HG02884 (cell line): ENCODE measurements at regions not wholly inside any gene's neighbourhood (a gene's known extent, or its start where the extent isn't known, plus 50 kb on each side); places are given as distances from the start of the nearest gene placed in this dataset.

Experiments used
- ATAC-seq: cut with Tn5 transposase; IDR thresholded peaks from one replicate; pipeline ENCODE4 v1.9.1; 2021; ENCODE audit warnings: mild to moderate bottlenecking, moderate library complexity; ENCODE audit not compliant: unreplicated experiment

DNA sequence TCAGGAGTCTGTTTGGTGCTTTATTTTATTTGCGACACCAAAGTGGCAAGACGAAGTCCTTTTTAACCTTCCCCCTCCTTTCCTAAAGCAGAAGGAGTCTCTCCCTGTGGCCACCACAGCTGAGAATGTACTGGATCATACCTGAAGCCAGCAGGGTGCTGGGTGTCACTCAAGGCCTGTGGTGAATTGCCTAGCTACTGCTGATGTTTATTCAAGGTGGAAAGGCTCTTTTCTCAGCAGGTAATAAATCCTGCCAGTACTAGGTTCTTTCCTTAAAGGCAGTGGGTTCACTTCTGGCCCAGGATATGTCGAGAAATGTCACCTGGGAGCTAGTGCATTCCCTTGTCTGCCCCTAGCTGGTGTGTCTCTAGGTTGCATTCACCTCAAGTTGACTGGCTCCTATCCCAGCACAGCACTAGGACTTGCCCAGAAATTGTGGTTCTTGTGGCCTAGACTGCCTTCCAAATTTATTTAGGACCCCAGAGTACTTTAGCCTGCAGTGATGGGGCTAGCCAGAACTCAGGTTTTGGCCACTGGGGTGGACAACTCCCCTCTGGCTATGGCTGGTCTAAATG lies 60.8 kb upstream of the FAM3C start:
- ATAC-seq: no peak

DNA sequence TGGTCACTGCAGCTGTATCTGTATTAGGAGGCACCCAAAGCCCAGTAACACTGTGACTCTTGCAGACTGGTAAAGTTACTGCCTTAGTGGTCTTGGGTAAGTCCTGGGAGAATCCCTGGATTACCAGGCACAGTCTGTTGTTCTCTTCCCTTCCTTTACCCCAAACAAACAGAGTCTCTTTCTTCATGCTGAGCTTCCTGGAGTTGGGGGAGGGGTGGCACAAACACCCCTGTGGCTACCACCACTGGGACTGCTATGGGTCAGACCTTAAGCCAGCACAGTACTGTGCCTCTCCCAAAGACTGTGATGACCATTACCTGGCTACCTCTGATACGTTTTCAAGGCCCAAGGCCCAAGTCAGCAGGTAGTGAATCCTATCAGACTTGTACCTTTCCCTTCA lies 59.9 kb upstream of the FAM3C start:
- ATAC-seq: no peak

DNA sequence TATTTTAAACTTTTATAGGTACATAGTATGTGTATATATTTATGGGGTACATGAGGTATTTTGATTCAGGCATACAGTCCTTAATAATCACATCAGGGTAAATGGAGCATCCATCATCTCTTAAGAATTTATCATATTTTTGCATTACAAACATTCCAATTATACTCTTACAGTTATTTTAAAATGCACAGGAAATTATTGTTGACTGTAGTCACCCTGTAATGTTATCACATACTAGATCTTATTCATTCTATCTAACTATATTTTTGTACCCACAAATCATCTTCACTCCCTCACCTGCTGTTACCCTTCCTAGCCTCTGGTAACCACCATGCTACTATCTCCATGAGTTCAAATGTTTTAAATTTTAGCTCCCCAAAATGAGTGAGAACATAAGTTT lies 56.3 kb upstream of the FAM3C start:
- no peak for ATAC-seq

DNA sequence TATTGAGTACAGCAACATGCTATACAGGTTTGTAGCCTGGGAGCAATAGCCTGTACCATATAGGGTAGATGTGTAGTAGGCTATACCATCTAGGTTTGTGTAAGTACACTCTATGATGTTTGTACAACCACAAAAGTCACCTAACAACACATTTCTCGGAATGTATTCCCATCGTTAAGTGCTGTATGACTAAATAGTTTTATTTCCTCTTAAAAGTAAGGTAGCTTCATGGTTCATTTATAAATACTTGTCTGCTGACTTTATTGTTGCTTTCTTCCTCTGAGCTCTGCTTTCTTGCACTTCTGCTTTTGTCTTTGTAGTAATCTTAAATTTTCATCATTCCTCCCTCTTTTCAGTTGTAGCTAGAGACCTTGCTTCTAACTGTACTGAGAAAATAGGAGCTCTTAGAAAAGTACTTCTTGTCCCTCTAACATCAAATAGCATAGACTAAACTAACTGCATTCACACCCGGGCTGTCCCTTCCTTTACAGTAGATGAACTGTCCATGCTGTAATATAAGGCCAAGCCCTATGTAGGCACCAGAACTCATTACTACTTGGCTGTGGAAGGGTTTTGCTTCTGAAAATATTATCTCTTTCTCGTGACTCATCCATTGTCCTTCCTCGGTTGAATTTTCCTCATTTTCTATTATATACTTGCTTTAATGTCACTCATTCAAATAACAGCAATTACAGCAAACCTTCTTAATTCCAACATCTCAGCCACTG lies 55.4 kb upstream of the FAM3C start:
- ATAC-seq: no peak

- no peak for ATAC-seq
These were observed 54.6 kb upstream of the FAM3C start for GRCh38 chr7:121450631-121451198.

- ATAC-seq: no peak
These were observed 53.7 kb upstream of the FAM3C start for GRCh38 chr7:121449735-121450240.

DNA sequence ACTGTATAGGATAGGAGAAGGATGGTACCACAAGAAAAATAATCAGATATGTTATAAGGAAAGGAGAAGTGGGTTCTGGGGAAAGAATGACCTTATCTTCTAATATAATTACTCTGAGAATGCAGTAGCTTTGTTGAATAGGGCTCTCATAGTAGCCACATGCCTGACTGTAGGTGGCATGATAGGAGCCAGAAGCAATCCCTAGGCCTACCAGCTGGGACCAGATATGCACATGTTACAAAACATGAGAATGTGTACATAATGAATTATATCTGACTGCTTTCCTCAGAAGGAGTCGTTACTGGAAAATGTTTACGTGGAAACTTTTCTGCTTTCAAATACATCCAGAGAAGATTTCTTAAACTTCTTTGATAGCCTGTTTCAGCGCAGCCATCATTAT lies 53.2 kb upstream of the FAM3C start:
- ATAC-seq: no peak

DNA sequence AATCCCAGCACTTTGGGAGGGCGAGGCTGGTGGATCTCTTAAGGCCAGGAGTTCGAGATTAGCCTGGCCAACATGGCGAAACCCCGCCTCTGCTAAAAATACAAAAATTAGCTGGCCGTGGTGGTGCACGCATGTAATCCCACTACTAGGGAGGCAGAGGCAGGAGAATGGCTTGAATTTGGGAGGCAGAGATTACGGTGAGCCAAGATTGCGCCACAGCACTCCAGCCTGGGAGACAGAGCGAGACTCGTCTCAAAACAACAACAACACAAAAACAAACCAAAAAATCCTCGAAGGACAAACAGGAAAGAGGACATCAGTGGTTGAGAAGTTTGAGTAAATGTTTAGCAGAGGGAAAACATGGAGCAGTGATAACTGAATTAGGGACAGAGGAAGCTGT lies 52.3 kb upstream of the FAM3C start:
- ATAC-seq: no peak

DNA sequence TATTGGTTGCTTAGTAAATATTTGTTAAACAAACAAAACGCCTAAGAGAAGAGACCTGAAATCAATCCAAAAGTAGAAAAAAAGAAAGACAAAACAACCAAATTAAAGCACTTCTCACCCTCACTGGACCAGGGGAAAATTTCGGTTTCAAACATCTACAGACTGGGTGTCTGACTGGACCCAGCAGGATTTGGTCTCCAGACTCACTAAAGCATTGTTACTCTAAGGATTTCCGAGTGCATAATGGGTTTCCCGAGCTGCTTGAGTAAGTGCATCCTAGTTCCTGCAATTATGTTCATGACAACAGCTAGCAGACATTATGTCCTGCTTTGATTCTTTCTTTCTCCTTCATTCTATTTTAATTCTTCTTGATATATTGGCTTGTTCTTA lies 51.8 kb upstream of the FAM3C start:
- no peak for ATAC-seq

GRCh38 chr7:121447243-121447910 lies 51.3 kb upstream of the FAM3C start:
- no peak for ATAC-seq

DNA sequence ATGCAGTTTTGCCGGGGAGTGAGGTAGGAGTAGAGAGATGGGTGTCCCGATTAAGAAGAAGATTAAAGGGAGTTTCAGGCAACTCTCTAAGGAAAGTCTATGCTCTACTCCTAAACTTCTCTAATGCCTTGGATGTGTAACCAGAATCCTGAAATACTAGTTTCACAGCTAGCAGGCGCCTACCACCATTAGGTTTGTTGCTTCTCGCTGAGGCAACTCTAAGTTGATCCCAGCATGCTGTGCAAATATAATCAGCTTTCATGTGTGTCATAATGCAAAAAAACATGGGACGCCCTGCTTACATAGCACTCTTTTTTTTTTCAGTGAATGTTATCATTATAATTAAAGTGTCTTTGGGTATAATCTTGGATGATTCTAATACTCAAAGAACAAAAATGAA lies 50.4 kb upstream of the FAM3C start:
- no peak for ATAC-seq
